HG03521 (cell line): ENCODE measurements at regions not wholly inside any gene's neighbourhood (a gene's known extent, or its start where the extent isn't known, plus 50 kb on each side); places are given as distances from the start of the nearest gene placed in this dataset.
"Not testable (repeated sequence)": the region's sequence is repeated elsewhere in the genome, so short reads cannot be mapped to it uniquely, and the experiment has no call there.

Source experiments
- ATAC-seq: cut with Tn5 transposase; IDR thresholded peaks from one replicate; pipeline ENCODE4 v1.9.1; 2021; ENCODE audit warnings: mild to moderate bottlenecking, moderate library complexity; ENCODE audit not compliant: unreplicated experiment

GRCh38 chr5:88622890-88623289, 260.1 kb downstream of the MEF2C start:
- not testable (repeated sequence) for ATAC-seq

GRCh38 chr5:88615767-88616166, 267.2 kb downstream of the MEF2C start:
- not testable (repeated sequence) for ATAC-seq

GRCh38 chr5:88613051-88613450, 269.9 kb downstream of the MEF2C start:
- ATAC-seq, result no peak

- ATAC-seq, result no peak
Observed at GRCh38 chr5:88610586-88610985, 272.4 kb downstream of the MEF2C start.

- no peak for ATAC-seq
Observed at GRCh38 chr5:88607492-88607891, 275.5 kb downstream of the MEF2C start.

GRCh38 chr5:88606626-88607025, 276.4 kb downstream of the MEF2C start:
- ATAC-seq, result no peak

GRCh38 chr5:88606173-88606572, 276.8 kb downstream of the MEF2C start:
- ATAC-seq, result no peak

GRCh38 chr5:88602584-88602983, 280.4 kb downstream of the MEF2C start:
- no peak for ATAC-seq

- ATAC-seq, result no peak
Observed at GRCh38 chr5:88594441-88594840, 288.5 kb downstream of the MEF2C start.

- no peak for ATAC-seq
Observed at GRCh38 chr5:88588609-88589008, 294.4 kb downstream of the MEF2C start.

GRCh38 chr5:88583471-88583870, 299.5 kb downstream of the MEF2C start:
- no peak for ATAC-seq

- no peak for ATAC-seq
Observed at GRCh38 chr5:88558366-88558765, 289.7 kb upstream of the TMEM161B start.

GRCh38 chr5:88557881-88558280, 289.2 kb upstream of the TMEM161B start:
- ATAC-seq, result no peak

- no peak for ATAC-seq
Observed at GRCh38 chr5:88557131-88557530, 288.5 kb upstream of the TMEM161B start.

GRCh38 chr5:88556406-88556805, 287.8 kb upstream of the TMEM161B start:
- ATAC-seq, result no peak

GRCh38 chr5:88555674-88556073, 287.0 kb upstream of the TMEM161B start:
- ATAC-seq, result no peak

GRCh38 chr5:88553986-88554385, 285.3 kb upstream of the TMEM161B start:
- no peak for ATAC-seq

GRCh38 chr5:88553136-88553875, 284.7 kb upstream of the TMEM161B start:
- ATAC-seq, result no peak

GRCh38 chr5:88552426-88552825, 283.8 kb upstream of the TMEM161B start:
- ATAC-seq, result no peak

- ATAC-seq, result no peak
Observed at GRCh38 chr5:88551724-88552345, 283.2 kb upstream of the TMEM161B start.

GRCh38 chr5:88550736-88551135, 282.1 kb upstream of the TMEM161B start:
- ATAC-seq, result no peak

GRCh38 chr5:88548136-88548805, 279.6 kb upstream of the TMEM161B start:
- no peak for ATAC-seq
